ENCODE measurements at regions not wholly inside any gene's neighbourhood (a gene's known extent, or its start where the extent isn't known, plus 50 kb on each side); places are given as distances from the start of the nearest gene placed in this dataset.
A peak's percentile ranks its signal among the peaks of the same experiment; 100 is the strongest.

- no peak for DNase-seq
Measured at GRCh38 chr15:98025237-98025636, 64.7 kb downstream of the ARRDC4 start.

- DNase-seq, result no peak
Measured at GRCh38 chr15:98034731-98035130, 74.2 kb downstream of the ARRDC4 start.

- DNase-seq, result no peak
Measured at GRCh38 chr15:98035134-98035533, 74.6 kb downstream of the ARRDC4 start.

- no peak for DNase-seq
Measured at GRCh38 chr15:98035577-98036010, 75.1 kb downstream of the ARRDC4 start.

- DNase-seq, result no peak
Measured at GRCh38 chr15:98039596-98039995, 79.1 kb downstream of the ARRDC4 start.

GRCh38 chr15:98040146-98040545 is 79.6 kb downstream of the ARRDC4 start:
- no peak for DNase-seq

GRCh38 chr15:98043160-98044014 is 82.9 kb downstream of the ARRDC4 start:
- no peak for DNase-seq

- DNase-seq, result no peak
Measured at GRCh38 chr15:98051734-98052133, 91.2 kb downstream of the ARRDC4 start.

GRCh38 chr15:98057453-98057852 is 97.0 kb downstream of the ARRDC4 start:
- DNase-seq, result no peak

GRCh38 chr15:98062869-98063268 is 102.4 kb downstream of the ARRDC4 start:
- no peak for DNase-seq

GRCh38 chr15:98063315-98063714 is 102.8 kb downstream of the ARRDC4 start:
- DNase-seq, result no peak

- no peak for DNase-seq
Measured at GRCh38 chr15:98063871-98064270, 103.4 kb downstream of the ARRDC4 start.

GRCh38 chr15:98067339-98067738 is 106.8 kb downstream of the ARRDC4 start:
- no peak for DNase-seq

- DNase-seq, result no peak
Measured at GRCh38 chr15:98069256-98069655, 108.8 kb downstream of the ARRDC4 start.

- no peak for DNase-seq
Measured at GRCh38 chr15:98070137-98070536, 109.6 kb downstream of the ARRDC4 start.

GRCh38 chr15:98071786-98072185 is 111.3 kb downstream of the ARRDC4 start:
- DNase-seq, result no peak

- no peak for DNase-seq
Measured at GRCh38 chr15:98075441-98075840, 114.9 kb downstream of the ARRDC4 start.

GRCh38 chr15:98076021-98076816 is 115.7 kb downstream of the ARRDC4 start:
- no peak for DNase-seq

GRCh38 chr15:98077186-98077585 is 116.7 kb downstream of the ARRDC4 start:
- DNase-seq, result no peak

GRCh38 chr15:98080791-98081190 is 120.3 kb downstream of the ARRDC4 start:
- DNase-seq, result no peak

GRCh38 chr15:98083203-98083910 is 122.9 kb downstream of the ARRDC4 start:
- DNase-seq, result no peak

- peak; percentile 22 for DNase-seq
Measured at GRCh38 chr15:98085003-98085639, 124.6 kb downstream of the ARRDC4 start.
